K562 (cell line): ENCODE measurements at regions not wholly inside any gene's neighbourhood (a gene's known extent, or its start where the extent isn't known, plus 50 kb on each side); places are given as distances from the start of the nearest gene placed in this dataset.

Source experiments
- ATAC-seq: fragments of 200-7000 bp; cut with Tn5 transposase; 3 replicates; pipeline ENCODE4 v1.9.1; 2020; ENCODE audit warnings: moderate library complexity
- BruUV-seq: library from RNA; stranded (reverse); fragments of 400-500 nt; replicated peaks from 2 replicates; lab custom pipeline; 2021; lab: Mats Ljungman, UMichigan
- CTCF ChIA-PET: fragments of 300-600 bp; formaldehyde crosslinking; extraction: SDS; loops from one replicate; lab custom pipeline; 2021; ENCODE audit warnings: low intra/inter-chr PET ratio; lab: Yijun Ruan, JAX
- POLR2A ChIA-PET: fragments of 300-600, 350-650 bp; sonication (Branson Sonifier 250); formaldehyde crosslinking; extraction: SDS; loops from one replicate; lab custom pipeline; 2021; ENCODE audit warnings: antibody characterized with exemption, inconsistent platforms; lab: Yijun Ruan, JAX
- DNase-seq, 4 experiments: peaks; one replicate each; pipeline versions ENCODE4 v3.0.0 to v3.0.0-alpha.2; 2011 to 2018; ENCODE audit warnings: low spot score in 3 of 4, mixed read lengths in 3 of 4; ENCODE audit errors: extremely low read depth in 1 of 4
- FAIRE-seq: peaks from 2 replicates; lab custom pipeline; 2011; peaks lifted over from hg19 to GRCh38; lab: Jason Lieb, UNC
- H2AFZ ChIP-seq: 2 replicates; pipeline ENCODE4 v1.6.0; 2011; ENCODE audit warnings: low read depth, low read length, control low read depth, inconsistent platforms
- H3K27ac ChIP-seq: fragments of 200-600 bp; 3 replicates; pipeline ENCODE4 v1.8.0; 2011; ENCODE audit warnings: low read depth, mild to moderate bottlenecking, control low read depth, inconsistent platforms, low read length, moderate library complexity, mixed read lengths; ENCODE audit errors: extremely low read depth
- H3K27me3 ChIP-seq, 2 experiments: fragments of 300-600 bp in 1 of 2; 2 replicates in 1 of 2; 3 replicates in 1 of 2; pipeline versions ENCODE4 v1.6.0 to v1.8.0; 2011; ENCODE audit warnings: inconsistent platforms in 2 of 2, low read length in 2 of 2, mild to moderate bottlenecking in 1 of 2, mixed read lengths in 1 of 2, moderate library complexity in 1 of 2; ENCODE audit not compliant: control insufficient read depth in 2 of 2, insufficient read depth in 2 of 2
- H3K36me3 ChIP-seq: fragments of 300-600 bp; 3 replicates; pipeline ENCODE4 v1.8.0; 2011; ENCODE audit warnings: mild to moderate bottlenecking, low read length, inconsistent platforms; ENCODE audit not compliant: control insufficient read depth, insufficient read depth
- H3K4me1 ChIP-seq, 2 experiments: fragments of 200-600 bp in 1 of 2; replicated peaks in 1 of 2; 2 replicates in 1 of 2; 3 replicates in 1 of 2; pipeline versions ENCODE4 v1.5.1 to v1.8.0; 2011; ENCODE audit warnings: inconsistent platforms in 2 of 2, low read length in 2 of 2, mild to moderate bottlenecking in 1 of 2, mixed read lengths in 1 of 2, moderate library complexity in 1 of 2; ENCODE audit not compliant: control insufficient read depth in 2 of 2, insufficient read depth in 2 of 2
- H3K4me2 ChIP-seq: 2 replicates; pipeline ENCODE4 v1.6.1; 2011; ENCODE audit warnings: low read length, control low read depth, inconsistent platforms, mixed read lengths; ENCODE audit not compliant: insufficient read depth
- H3K4me3 ChIP-seq: fragments of 200-600 bp; sonication (generic), shearing (Covaris generic); 2 replicates; pipeline ENCODE4 v1.5.1; 2016; ENCODE audit warnings: control low read depth, inconsistent platforms
- H3K79me2 ChIP-seq: fragments of 200-600 bp; 3 replicates; pipeline ENCODE4 v1.8.0; 2011; ENCODE audit warnings: low read length, inconsistent platforms; ENCODE audit not compliant: control insufficient read depth, insufficient read depth
- H3K9ac ChIP-seq, 2 experiments: 2 replicates each; pipeline versions ENCODE4 v1.6.0 to v1.6.1; 2011; ENCODE audit warnings: low read depth in 2 of 2, low read length in 2 of 2, control low read depth in 1 of 2, inconsistent platforms in 1 of 2, mild to moderate bottlenecking in 1 of 2, mixed read lengths in 1 of 2; ENCODE audit not compliant: insufficient read depth in 1 of 2
- H3K9me1 ChIP-seq: one replicate; pipeline ENCODE4 v1.6.0; 2011; ENCODE audit warnings: inconsistent platforms, mild to moderate bottlenecking, low read length, moderate library complexity; ENCODE audit not compliant: control insufficient read depth, insufficient read depth
- H3K9me3 ChIP-seq: replicated peaks from 2 replicates; pipeline ENCODE4 v1.5.1; 2011; ENCODE audit warnings: low read depth, low read length, inconsistent platforms; ENCODE audit not compliant: control insufficient read depth, insufficient read depth
- H4K20me1 ChIP-seq: replicated peaks from 2 replicates; pipeline ENCODE4 v1.6.1; 2011; ENCODE audit warnings: low read length, inconsistent platforms, mixed read lengths; ENCODE audit not compliant: control insufficient read depth, insufficient read depth
- RAD21 ChIP-seq, 2 experiments: fragments of 250-450 bp in 1 of 2; fragments of 450-650 bp in 1 of 2; sonication (Bioruptor Pico) in 1 of 2; formaldehyde crosslinking in 1 of 2; IDR thresholded peaks in 1 of 2; conservative IDR thresholded peaks in 1 of 2; 2 replicates each; pipeline versions ENCODE4 v1.4.0 to v1.8.0; 2020 to 2022; ENCODE audit warnings: mild to moderate bottlenecking in 2 of 2, moderate library complexity in 1 of 2
- RBM25 ChIP-seq: fragments of 200-400 bp; formaldehyde crosslinking; IDR thresholded peaks from 2 replicates; pipeline ENCODE4 v1.6.1; 2018; ENCODE audit warnings: low read length, low read depth, moderate library complexity; ENCODE audit not compliant: severe bottlenecking
- WGBS: fragments of 100-300 bp; shearing (Covaris generic); methylation state at CpG from one replicate; pipeline ENCODE4 v1.1.6; 2016; ENCODE audit warnings: low coverage, mixed read lengths; ENCODE audit not compliant: insufficient coverage; ENCODE audit errors: missing lambda C conversion rate; 5-methylcytosine and 5-hydroxymethylcytosine counted together
- in situ Hi-C: fragments of 300-500 bp; cut with MboI; formaldehyde crosslinking; loops from 4 replicates; pipeline ENCODE4 v1.15.0; 2018; ENCODE audit warnings: inconsistent platforms, mixed read lengths
- intact Hi-C: fragments of 100-400 bp; cut with micrococcal nuclease; formaldehyde crosslinking; loops from 2 replicates; pipeline ENCODE4 v1.14.2; 2022
- TF ChIP-seq, protein P1 (sequence below): sonication (generic); formaldehyde crosslinking; IDR thresholded peaks from 2 replicates; pipeline ENCODE4 v1.8.0; 2022; ENCODE audit warnings: mild to moderate bottlenecking, missing genetic modification reagents

DNA sequence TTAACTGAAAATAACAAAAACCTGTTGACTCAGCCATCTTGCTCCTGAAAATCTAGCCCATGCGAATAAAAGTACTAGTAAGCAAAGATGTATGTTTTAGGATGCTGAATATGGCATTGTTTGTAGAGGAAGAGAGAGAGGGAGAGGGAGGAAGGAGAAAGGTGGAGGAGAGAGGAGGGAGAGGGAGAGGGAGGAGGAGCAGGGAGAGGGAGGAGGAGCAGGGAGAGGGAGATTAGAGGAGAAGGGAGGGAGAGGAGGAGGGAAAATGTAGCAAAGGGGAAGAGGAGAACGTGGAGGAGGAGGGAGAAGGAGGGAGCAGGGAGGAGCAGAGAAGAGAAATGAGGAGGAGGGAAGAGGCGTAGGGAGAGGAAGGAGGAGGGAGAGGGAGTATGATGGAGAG is 324.5 kb upstream of the EEF2KMT start:
- in situ Hi-C loops (no loop called here), intact Hi-C loops (no loop called here)
- Histone ChIP-seq H3K4me3 (no peak overlapping the region), H3K9me3 (no peaks in the 10 kb centered on the region), H3K9ac (no peak overlapping the region), H3K4me2 (no peak overlapping the region), H4K20me1 (peaks cover 2% of the 10 kb centered on the region; the same call in 1 of the 2 replicates), H3K9me1 (no peaks in the 10 kb centered on the region), H3K79me2 (no peaks in the 10 kb centered on the region), H2AFZ (no peak overlapping the region), H3K27me3 (peaks cover 0 to 3% of the 10 kb centered on the region in 2 experiments; a peak in 1 of 5 replicates), H3K27ac (no peak overlapping the region), H3K36me3 (no peaks in the 10 kb centered on the region), H3K4me1 (no peaks in the 10 kb centered on the region)
- DNase-seq (no peak), ATAC-seq (no peak), FAIRE-seq (no peak)
- TF ChIP-seq, protein P1, sequence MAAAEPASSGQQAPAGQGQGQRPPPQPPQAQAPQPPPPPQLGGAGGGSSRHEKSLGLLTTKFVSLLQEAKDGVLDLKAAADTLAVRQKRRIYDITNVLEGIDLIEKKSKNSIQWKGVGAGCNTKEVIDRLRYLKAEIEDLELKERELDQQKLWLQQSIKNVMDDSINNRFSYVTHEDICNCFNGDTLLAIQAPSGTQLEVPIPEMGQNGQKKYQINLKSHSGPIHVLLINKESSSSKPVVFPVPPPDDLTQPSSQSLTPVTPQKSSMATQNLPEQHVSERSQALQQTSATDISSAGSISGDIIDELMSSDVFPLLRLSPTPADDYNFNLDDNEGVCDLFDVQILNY (CRISPR knock-in tag), result no peak
- CTCF ChIA-PET, result no interaction called here
- POLR2A ChIA-PET, result no interaction called here
- no TSS peak for BruUV-seq
- WGBS, result 7% methylated on average over 1 of the region's 3 CpGs

DNA sequence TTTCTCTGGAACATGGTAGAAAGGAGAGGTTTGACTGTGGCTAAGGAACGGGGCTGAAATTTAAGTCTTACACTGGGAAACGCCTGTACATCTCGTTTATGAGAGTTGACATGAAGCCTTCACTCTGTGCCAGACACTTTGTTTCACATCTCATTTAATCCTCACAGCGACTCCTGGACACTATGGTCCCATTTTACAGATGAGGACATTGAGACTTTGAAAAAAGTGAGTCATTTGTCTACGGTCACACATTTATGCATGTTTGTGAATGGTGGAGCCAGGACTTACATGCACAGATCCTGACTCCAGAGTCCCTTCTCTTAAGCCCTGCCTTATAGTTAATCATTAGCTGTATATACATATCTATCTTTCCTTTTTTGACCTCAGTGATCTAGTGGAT is 318.4 kb upstream of the EEF2KMT start:
- Histone ChIP-seq H3K9me1 (no peaks in the 10 kb centered on the region), H3K4me3 (no peak overlapping the region), H3K36me3 (no peaks in the 10 kb centered on the region), H3K9ac (no peak overlapping the region), H2AFZ (no peak overlapping the region), H3K9me3 (no peaks in the 10 kb centered on the region), H3K27me3 (peaks cover 0 to 5% of the 10 kb centered on the region in 2 experiments; a peak in 1 of 5 replicates)
- no peak for FAIRE-seq
- intact Hi-C loops, result no loop called here
- no peak for DNase-seq
- CTCF ChIA-PET, result no interaction called here
- no TSS peak for BruUV-seq
- no peak for ATAC-seq
- 0% methylated on average over 5 of the region's 5 CpGs for WGBS
- TF ChIP-seq RAD21 (CRISPR knock-in tag; conservative IDR thresholded peaks at IDR 0.05 in 1 of 2, IDR thresholded peaks at IDR 0.05 in 1 of 2) (no peak), RBM25 (peak; percentile 75)
- TF ChIP-seq, all 486 proteins: peak for 1
- in situ Hi-C loops, result no loop called here
- POLR2A ChIA-PET, result interaction anchor here (0.7 kb wide), 1 partner anchor 113 kb away, joined by 4 read pairs; no protein-coding TSS in a partner anchor
- H3K27ac ChIP-seq, result no peak overlapping the region
- H3K4me1 ChIP-seq, result no peaks in the 10 kb centered on the region
- 0 out of 2 replicates have a peak, but pooled peaks cover 2% of the 10 kb centered on the region for H4K20me1 ChIP-seq
- H3K4me2 ChIP-seq, result no peak overlapping the region
- no peaks in the 10 kb centered on the region for H3K79me2 ChIP-seq
